GM10266 (cell line): ENCODE measurements at regions not wholly inside any gene's neighbourhood (a gene's known extent, or its start where the extent isn't known, plus 50 kb on each side); places are given as distances from the start of the nearest gene placed in this dataset.

Experiments
- DNase-seq: peaks from one replicate; pipeline ENCODE4 v3.0.0; 2012; ENCODE audit errors: extremely low spot score
- CTCF ChIP-seq: IDR thresholded peaks from 2 replicates; pipeline ENCODE4 v1.5.1; 2012; ENCODE audit warnings: mild to moderate bottlenecking, low read depth; ENCODE audit not compliant: control insufficient read depth, insufficient read depth; ENCODE audit errors: missing control alignments

DNA sequence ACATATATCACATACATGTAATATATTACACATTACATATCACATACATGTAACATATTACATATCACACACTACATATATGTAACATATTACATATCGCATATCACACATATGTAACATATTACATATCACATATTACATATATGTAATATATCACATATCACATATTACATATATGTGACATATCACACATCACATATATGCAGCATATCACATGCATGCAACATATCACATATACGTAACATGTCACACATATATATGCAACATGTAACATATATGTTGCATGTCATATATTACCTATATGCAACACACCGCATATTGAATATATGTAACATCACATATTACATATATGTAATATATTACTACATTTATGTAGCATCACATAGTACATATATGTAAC is 211.2 kb downstream of the ARL6IP6 start:
- no peak for TF ChIP-seq CTCF
- DNase-seq: no peak

DNA sequence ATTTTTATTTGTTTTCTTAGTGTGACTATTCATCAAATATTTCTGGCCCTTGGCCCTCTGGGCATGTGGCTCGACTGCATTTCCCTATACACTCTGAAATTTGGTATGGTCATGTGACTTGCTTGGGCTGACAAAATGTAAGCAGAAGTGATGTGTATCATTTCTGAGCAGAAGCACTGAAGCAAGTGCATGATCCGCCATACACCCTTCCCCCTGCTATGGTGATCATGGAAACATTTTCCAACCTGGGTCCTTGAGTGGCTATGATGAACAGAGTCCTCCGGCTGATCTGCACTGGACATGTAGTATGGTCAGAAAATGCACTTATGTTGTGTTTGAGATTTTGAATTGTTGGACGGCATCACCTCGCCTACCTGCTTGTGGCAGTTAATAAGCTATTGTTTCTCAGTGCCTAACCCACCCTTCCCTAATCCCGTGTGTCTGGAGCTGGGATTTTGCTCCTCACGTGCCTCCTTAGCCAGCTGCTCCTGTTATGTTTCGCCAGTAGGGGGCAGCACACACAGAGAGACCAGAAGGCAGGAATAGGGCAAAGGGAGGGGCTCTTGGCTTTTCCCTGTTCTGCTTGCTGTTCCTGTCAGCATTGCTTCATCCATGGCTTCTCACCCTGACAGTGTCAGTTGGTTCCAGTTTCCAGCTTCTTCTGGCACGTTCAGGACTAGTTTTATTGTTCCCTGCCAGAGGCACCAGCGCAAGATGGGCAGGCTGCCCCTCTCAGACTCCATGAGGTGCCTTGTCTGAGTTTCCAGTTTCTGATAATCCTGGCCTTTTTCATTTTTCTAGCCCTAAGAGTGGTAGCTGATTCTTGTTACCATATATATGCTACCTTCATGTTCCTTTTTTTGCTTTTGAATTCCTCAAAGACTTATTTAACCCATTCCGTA is 207.4 kb downstream of the ARL6IP6 start:
- DNase-seq: peak; percentile 47
- TF ChIP-seq CTCF: peak; percentile 90

- no peak for TF ChIP-seq CTCF
- DNase-seq: no peak
These were observed 206.3 kb downstream of the ARL6IP6 start for GRCh38 chr2:152924722-152925121.

GRCh38 chr2:152924219-152924618 is 205.8 kb downstream of the ARL6IP6 start:
- no peak for TF ChIP-seq CTCF
- no peak for DNase-seq

GRCh38 chr2:152920846-152921245 is 202.4 kb downstream of the ARL6IP6 start:
- TF ChIP-seq CTCF: no peak
- DNase-seq: no peak

- DNase-seq: no peak
These were observed 192.6 kb downstream of the ARL6IP6 start for GRCh38 chr2:152910970-152911369.

More at GRCh38 chr2:152910970-152911369, 192.6 kb downstream of the ARL6IP6 start:
- no peak for TF ChIP-seq CTCF
